ENCODE measurements at regions not wholly inside any gene's neighbourhood (a gene's known extent, or its start where the extent isn't known, plus 50 kb on each side); places are given as distances from the start of the nearest gene placed in this dataset.

DNA sequence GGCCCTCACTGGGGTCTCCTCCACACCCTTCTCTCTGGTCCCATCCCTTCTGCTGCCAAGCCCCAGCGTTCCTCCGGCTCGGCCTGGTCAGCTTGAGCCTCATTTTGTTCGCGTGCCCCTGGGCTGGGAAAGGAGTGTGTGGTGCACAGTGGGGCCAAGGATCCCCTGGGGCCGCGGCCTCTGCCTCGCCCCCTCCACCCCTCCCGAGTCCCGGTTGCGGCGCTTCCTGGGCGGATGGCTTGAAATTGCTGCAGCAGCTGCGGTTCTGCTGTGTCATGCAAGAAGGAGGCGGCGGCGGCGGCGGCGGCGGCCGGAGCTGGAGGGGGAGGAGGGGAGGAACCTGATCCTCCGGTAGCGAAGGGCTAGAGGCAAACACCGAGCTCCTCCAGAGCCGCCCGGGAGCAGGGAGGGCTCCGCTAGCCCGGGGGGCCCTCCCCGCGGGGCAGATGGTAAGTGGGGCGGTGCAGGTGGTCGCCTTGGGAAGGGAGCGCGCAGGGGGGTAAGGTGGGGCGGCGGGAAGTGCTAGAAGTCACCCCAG lies 217.8 kb upstream of the MKLN1 start:
- no peak for FAIRE-seq
- DNase-seq (ENCODE audit: insufficient read length) = peak; percentile 48
- peak; percentile 48; the same call in 1 of the 2 replicates for TF ChIP-seq POLR2A (IDR thresholded peaks at IDR 0.05; ENCODE audit: low read depth, low read length)
- no peak for TF ChIP-seq POLR2AphosphoS5 (IDR thresholded peaks at IDR 0.05; ENCODE audit: low read depth, low read length)
- peak; percentile 53; the same call in 1 of the 2 replicates for TF ChIP-seq TAF1 (IDR thresholded peaks at IDR 0.05; ENCODE audit: borderline replicate concordance, low read depth, low read length)

DNA sequence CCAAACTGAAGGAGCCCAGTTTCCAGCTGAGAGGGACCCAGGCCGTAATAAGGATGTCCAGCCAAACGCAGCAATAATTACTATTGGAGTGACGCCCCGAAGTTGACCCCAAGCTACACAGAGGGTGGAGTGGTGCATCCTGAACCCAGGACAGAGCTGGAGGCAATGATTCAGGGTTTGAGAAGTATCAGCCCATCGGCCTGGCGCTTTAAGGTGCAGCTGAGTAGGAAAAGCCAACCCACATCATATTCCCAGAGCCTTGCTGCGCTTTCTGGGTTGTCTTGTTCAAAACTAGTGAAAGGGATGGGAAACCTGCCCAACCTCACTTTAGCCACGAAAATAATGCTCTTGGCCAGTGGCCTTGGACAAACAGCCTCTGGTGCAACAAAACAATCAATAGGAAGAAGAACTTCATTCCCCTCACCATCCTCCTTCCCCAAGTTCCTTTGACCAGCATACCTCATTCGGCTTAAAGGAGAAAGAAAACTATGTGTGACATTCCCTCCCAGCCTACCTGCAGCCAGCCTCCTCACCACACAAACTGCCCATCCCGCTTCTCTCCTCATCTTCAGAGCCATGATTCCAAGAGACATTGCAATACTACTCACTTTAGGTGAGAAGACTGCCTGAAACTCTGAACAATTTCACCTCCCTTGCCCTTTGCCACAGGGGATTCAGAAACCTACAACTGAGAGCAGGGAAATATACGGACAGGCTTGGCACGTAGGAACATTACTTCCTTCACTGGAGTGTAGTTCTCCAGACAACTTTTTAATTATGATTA lies 217.2 kb upstream of the MKLN1 start:
- no peak for DNase-seq (ENCODE audit: insufficient read length)
- TF ChIP-seq POLR2A (IDR thresholded peaks at IDR 0.05; ENCODE audit: low read depth, low read length) (no peak), TAF1 (IDR thresholded peaks at IDR 0.05; ENCODE audit: borderline replicate concordance, low read depth, low read length) (no peak), POLR2AphosphoS5 (IDR thresholded peaks at IDR 0.05; ENCODE audit: low read depth, low read length) (no peak)
- no peak for FAIRE-seq

- FAIRE-seq (peak; percentile 67), DNase-seq (ENCODE audit: insufficient read length) (no peak)
- TF ChIP-seq POLR2A (IDR thresholded peaks at IDR 0.05; ENCODE audit: low read depth, low read length) = no peak
- TF ChIP-seq TAF1 (IDR thresholded peaks at IDR 0.05; ENCODE audit: borderline replicate concordance, low read depth, low read length) = no peak
Observed at GRCh38 chr7:131111081-131111576, 216.5 kb upstream of the MKLN1 start.

DNA sequence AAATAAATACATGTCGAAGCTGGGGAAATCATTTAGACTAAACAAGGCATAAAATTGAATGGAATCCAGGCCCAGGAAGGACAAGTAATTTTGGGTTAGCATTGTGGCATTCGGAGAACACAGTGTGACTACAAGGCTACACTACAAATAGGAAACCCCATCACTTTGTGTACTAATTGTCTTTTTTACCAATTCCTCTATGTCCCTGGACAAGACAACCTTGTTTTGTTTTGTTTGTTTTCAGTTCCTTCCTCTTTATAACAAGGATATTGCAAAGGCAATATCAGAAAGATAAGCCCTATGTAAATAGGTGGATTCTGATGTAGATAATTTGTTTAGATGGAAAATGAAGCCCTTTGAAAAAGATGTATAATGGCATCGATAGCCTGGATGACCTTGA lies 215.9 kb upstream of the MKLN1 start:
- DNase-seq (ENCODE audit: insufficient read length) = no peak
- FAIRE-seq = no peak
- no peak for TF ChIP-seq POLR2A (IDR thresholded peaks at IDR 0.05; ENCODE audit: low read depth, low read length)
- no peak for TF ChIP-seq TAF1 (IDR thresholded peaks at IDR 0.05; ENCODE audit: borderline replicate concordance, low read depth, low read length)
- TF ChIP-seq POLR2AphosphoS5 (IDR thresholded peaks at IDR 0.05; ENCODE audit: low read depth, low read length) = no peak

GRCh38 chr7:131112431-131112830 lies 215.2 kb upstream of the MKLN1 start:
- no peak for TF ChIP-seq POLR2A (IDR thresholded peaks at IDR 0.05; ENCODE audit: low read depth, low read length)
- no peak for TF ChIP-seq POLR2AphosphoS5 (IDR thresholded peaks at IDR 0.05; ENCODE audit: low read depth, low read length)
- no peak for TF ChIP-seq TAF1 (IDR thresholded peaks at IDR 0.05; ENCODE audit: borderline replicate concordance, low read depth, low read length)
- FAIRE-seq = no peak
- no peak for DNase-seq (ENCODE audit: insufficient read length)

DNA sequence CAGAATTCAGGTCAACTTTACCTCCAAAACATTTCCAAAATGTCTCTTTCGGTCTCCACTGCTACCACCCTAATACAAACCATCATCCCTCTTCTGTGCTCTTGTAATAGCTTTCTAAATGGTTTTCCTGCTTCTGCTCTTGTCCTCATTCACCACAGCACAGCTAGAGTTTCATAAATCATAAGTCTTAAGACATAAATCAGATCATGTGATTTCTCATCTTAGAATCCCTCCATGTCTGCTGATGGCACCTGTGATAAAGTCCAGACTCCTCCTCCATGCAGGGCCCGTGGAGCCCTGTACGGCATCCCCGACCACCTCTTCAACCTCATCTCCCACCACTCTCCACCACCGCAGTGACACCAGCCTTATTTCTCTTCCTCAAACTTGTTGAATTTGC lies 212.3 kb upstream of the MKLN1 start:
- DNase-seq (ENCODE audit: insufficient read length) (no peak), FAIRE-seq (no peak)
- TF ChIP-seq POLR2A (IDR thresholded peaks at IDR 0.05; ENCODE audit: low read depth, low read length) (no peak), TAF1 (IDR thresholded peaks at IDR 0.05; ENCODE audit: borderline replicate concordance, low read depth, low read length) (no peak), POLR2AphosphoS5 (IDR thresholded peaks at IDR 0.05; ENCODE audit: low read depth, low read length) (no peak)

GRCh38 chr7:131117439-131117838 lies 210.2 kb upstream of the MKLN1 start:
- DNase-seq (ENCODE audit: insufficient read length) (no peak), FAIRE-seq (no peak)
- TF ChIP-seq POLR2A (IDR thresholded peaks at IDR 0.05; ENCODE audit: low read depth, low read length) = no peak
- TF ChIP-seq TAF1 (IDR thresholded peaks at IDR 0.05; ENCODE audit: borderline replicate concordance, low read depth, low read length) = no peak
- TF ChIP-seq POLR2AphosphoS5 (IDR thresholded peaks at IDR 0.05; ENCODE audit: low read depth, low read length) = no peak

GRCh38 chr7:131119381-131119780 lies 208.3 kb upstream of the MKLN1 start:
- DNase-seq (ENCODE audit: insufficient read length) (no peak), FAIRE-seq (no peak)
- TF ChIP-seq POLR2AphosphoS5 (IDR thresholded peaks at IDR 0.05; ENCODE audit: low read depth, low read length) (no peak), POLR2A (IDR thresholded peaks at IDR 0.05; ENCODE audit: low read depth, low read length) (no peak), TAF1 (IDR thresholded peaks at IDR 0.05; ENCODE audit: borderline replicate concordance, low read depth, low read length) (no peak)

DNA sequence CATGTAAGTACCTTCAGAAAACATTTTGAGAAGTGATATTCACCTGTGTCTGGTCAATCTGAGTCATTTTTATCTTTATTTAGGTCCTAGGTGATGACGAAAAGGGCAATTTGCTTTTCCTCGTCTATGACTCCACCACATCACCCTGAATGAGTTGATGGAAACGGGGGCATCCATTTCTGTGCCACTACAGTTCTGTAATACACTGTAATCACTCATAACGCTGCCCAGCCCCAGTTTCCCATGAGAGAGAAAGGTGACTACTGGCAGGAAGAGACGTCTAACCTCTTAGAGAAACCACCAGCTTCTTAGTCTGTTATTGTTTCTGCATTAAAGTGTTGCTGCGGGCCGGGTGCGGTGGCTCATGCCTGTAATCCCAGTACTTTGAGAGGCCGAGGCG lies 205.3 kb upstream of the MKLN1 start:
- FAIRE-seq (no peak), DNase-seq (ENCODE audit: insufficient read length) (no peak)
- TF ChIP-seq TAF1 (IDR thresholded peaks at IDR 0.05; ENCODE audit: borderline replicate concordance, low read depth, low read length) (no peak), POLR2A (IDR thresholded peaks at IDR 0.05; ENCODE audit: low read depth, low read length) (no peak), POLR2AphosphoS5 (IDR thresholded peaks at IDR 0.05; ENCODE audit: low read depth, low read length) (no peak)

- FAIRE-seq (peak; percentile 93), DNase-seq (ENCODE audit: insufficient read length) (peak; percentile 56)
- peak; percentile 70; the same call in 1 of the 2 replicates for TF ChIP-seq POLR2AphosphoS5 (IDR thresholded peaks at IDR 0.05; ENCODE audit: low read depth, low read length)
- no peak for TF ChIP-seq POLR2A (IDR thresholded peaks at IDR 0.05; ENCODE audit: low read depth, low read length)
- no peak for TF ChIP-seq TAF1 (IDR thresholded peaks at IDR 0.05; ENCODE audit: borderline replicate concordance, low read depth, low read length)
Observed at GRCh38 chr7:131124001-131124629, 203.6 kb upstream of the MKLN1 start.

DNA sequence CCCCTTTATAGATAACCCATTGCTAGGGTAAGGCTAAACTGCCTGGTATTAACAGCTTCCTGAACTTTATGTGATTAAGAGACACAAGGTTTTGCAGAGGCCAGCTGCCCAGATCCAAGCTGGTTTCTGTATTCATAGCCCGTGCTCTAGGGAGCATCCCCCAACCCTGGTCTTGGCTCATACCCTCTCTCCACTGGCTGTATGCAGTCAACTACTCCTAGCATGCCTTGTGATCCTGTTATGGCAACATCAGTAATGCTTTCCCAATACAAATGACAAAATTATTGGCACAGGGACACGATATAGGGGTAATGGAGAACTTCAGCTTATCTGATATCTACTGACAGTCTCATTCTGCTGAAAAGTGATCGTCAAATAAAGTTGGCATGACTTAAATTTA lies 202.8 kb upstream of the MKLN1 start:
- no peak for DNase-seq (ENCODE audit: insufficient read length)
- no peak for TF ChIP-seq TAF1 (IDR thresholded peaks at IDR 0.05; ENCODE audit: borderline replicate concordance, low read depth, low read length)
- TF ChIP-seq POLR2A (IDR thresholded peaks at IDR 0.05; ENCODE audit: low read depth, low read length) = no peak
- TF ChIP-seq POLR2AphosphoS5 (IDR thresholded peaks at IDR 0.05; ENCODE audit: low read depth, low read length) = no peak
- FAIRE-seq = peak; percentile 58

Data from GM12892 (cell line).